ENCODE measurements at regions not wholly inside any gene's neighbourhood (a gene's known extent, or its start where the extent isn't known, plus 50 kb on each side); places are given as distances from the start of the nearest gene placed in this dataset.

- TF ChIP-seq NFIC (IDR thresholded peaks at IDR 0.05) = peak; percentile 19; the same call in 1 of the 2 replicates
- no peak for TF ChIP-seq CREB1 (IDR thresholded peaks at IDR 0.05; ENCODE audit: low read depth)
- no peak for TF ChIP-seq FOXM1 (IDR thresholded peaks at IDR 0.05; ENCODE audit: borderline replicate concordance, low read depth)
- TF ChIP-seq CEBPB (IDR thresholded peaks at IDR 0.05) = no peak
- TF ChIP-seq TCF12 (IDR thresholded peaks at IDR 0.05; ENCODE audit: low read depth) = no peak
- TF ChIP-seq EP300 (IDR thresholded peaks at IDR 0.05; ENCODE audit: borderline replicate concordance) = no peak
- no peak for TF ChIP-seq ZBTB7A (IDR thresholded peaks at IDR 0.05; ENCODE audit: low read depth)
- 0 out of 2 replicates have a peak, but pooled peaks have one; percentile 15 for TF ChIP-seq TEAD4 (IDR thresholded peaks at IDR 0.05)
- TF ChIP-seq YY1 (IDR thresholded peaks at IDR 0.05; ENCODE audit: low read depth) = no peak
- TF ChIP-seq RAD21 (IDR thresholded peaks at IDR 0.05; ENCODE audit: low read depth) = no peak
- no peak for TF ChIP-seq MAX (IDR thresholded peaks at IDR 0.05)
Observed at GRCh38 chr6:121694801-121695251, 259.4 kb downstream of the GJA1 start.

Data from Ishikawa (cell line).